ENCODE measurements at regions not wholly inside any gene's neighbourhood (a gene's known extent, or its start where the extent isn't known, plus 50 kb on each side); places are given as distances from the start of the nearest gene placed in this dataset.

DNA sequence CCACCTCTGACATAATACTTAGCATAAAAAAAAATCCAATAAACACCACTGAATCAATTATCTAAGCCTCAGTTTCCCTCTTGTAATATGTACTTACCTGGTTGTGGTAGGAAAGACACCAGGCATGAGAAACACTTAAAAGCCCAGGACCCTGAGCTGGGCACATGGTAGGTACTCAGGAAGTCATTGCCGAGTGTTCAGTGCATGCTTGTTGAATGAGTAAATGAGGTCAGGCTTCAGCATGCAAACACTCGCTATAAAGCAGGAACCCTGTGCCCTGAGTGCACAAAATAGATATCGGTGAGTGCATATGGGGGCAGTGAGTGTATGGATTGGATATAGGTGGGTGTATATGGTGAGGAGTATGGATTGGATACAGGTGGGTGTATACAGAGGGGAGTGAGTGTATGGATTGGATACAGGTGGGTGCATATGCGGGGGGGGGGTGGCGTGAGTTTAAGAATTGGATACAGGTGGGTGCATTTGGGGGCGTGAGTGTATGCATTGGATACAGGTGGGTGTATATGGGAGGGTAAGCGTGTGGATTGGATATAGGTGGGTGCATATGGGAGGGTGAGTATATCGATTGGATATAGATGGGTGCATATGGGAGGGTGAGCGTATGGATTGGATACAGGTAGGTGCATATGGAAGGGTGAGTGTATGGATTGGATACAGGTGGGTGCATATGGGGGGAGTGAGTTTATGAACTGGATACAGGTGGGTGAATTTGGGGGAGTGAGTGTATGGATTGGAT is 194.3 kb upstream of the MSX2 start:
- DNase-seq, result no peak
- Histone ChIP-seq H3K36me3 (ENCODE audit: insufficient read depth in 1 of 2, low read depth in 1 of 2) (no peaks in the 10 kb centered on the region), H3K27ac (no peak overlapping the region), H3K4me1 (no peaks in the 10 kb centered on the region), H3K9me3 (no peaks in the 10 kb centered on the region), H3K27me3 (ENCODE audit: insufficient read depth in 3 of 3, low read length in 2 of 3) (no peaks in the 10 kb centered on the region), H3K4me3 (no peak overlapping the region)
- WGBS, 3 donors, result 84 to 92% (median 86%) methylated on average over 9 of the region's 9 CpGs
- no peak for ATAC-seq
- no peak for TF ChIP-seq CTCF (IDR thresholded peaks at IDR 0.05)
- intact Hi-C loops (cut with DNase I), result no loop called here

DNA sequence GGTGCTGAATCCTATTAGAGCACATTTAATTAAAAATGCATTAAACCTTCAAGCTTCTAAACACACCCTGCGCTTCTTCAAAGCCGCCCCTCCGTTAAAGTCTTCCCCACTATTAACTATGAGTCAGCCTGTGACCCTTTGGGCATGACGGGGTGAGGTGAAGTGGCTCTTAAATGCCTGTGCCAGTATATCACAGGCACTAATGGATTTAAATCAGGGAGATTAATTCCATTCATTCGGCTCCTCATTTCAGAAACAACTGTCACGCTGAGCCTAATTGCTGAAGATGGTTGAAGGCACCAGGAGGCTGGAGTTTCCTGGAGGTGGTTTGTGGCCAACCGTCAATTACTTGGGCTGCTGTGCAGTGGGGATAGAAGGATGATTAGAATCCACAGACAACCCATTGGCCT is 192.6 kb upstream of the MSX2 start:
- 57 to 69% (median 58%) methylated on average over 7 of the region's 7 CpGs for WGBS, 3 donors

DNA sequence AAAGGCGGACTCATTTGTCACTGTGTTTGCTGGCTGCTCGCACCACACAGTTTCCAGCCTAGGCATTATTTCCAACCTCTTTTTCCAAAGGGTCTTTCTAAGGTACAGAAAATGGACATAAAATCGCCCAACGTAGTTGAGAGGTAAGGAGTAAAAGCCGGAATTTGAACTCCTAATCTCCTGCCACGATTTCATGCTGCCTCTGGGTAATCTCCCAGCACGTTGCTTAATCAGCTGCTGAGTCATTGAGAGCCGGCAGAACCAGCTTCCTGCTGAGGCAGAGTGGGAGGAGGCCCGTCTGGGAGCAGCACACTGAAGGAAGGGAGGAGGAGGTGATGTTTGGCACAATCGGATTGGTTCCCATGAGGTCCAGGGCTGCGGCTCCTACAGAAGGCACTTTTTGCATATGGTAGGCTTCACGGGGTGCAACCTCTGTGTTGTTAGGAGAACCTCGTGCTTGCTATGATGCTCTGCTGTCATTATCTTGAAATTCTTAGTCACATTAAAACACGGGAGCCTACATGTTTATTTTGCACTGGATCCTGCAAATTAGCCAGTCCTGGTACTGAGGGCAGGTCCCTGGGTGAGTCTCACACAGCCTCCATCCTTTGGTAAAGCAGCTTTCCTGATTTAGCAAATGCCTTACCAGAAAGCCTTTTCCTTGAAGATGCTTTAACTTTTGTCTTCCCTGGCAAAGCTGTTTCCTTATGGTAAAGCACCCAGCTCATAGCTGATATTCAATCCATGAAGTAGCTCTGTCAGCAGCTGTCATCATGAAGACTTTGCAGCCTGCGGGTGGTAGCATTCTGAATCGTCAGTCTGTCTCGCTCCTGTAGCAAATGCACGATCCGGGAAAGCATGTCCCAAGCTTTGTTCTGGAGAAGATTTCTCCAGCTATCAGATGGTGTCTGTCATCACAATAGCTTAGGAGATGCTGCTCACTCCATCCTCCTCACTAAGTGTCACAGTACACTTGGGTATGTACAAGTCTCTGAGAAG is 191.6 kb upstream of the MSX2 start:
- ATAC-seq, result peak; percentile 57 to 88 (median 77)
- WGBS, 3 donors, result 23 to 31% (median 25%) methylated on average over 19 of the region's 19 CpGs
- no peak overlapping the region for H3K27ac ChIP-seq

More for the DNA sequence above, 192.6 kb upstream of the MSX2 start:
- Histone ChIP-seq H3K4me3 (no peak overlapping the region), H3K36me3 (ENCODE audit: insufficient read depth in 1 of 2, low read depth in 1 of 2) (no peaks in the 10 kb centered on the region), H3K9me3 (no peaks in the 10 kb centered on the region), H3K27ac (no peak overlapping the region), H3K4me1 (no peaks in the 10 kb centered on the region), H3K27me3 (ENCODE audit: insufficient read depth in 3 of 3, low read length in 2 of 3) (no peaks in the 10 kb centered on the region)
- no peak for TF ChIP-seq CTCF (IDR thresholded peaks at IDR 0.05)
- intact Hi-C loops (cut with DNase I), result no loop called here
- no peak for ATAC-seq
- DNase-seq, result no peak

DNA sequence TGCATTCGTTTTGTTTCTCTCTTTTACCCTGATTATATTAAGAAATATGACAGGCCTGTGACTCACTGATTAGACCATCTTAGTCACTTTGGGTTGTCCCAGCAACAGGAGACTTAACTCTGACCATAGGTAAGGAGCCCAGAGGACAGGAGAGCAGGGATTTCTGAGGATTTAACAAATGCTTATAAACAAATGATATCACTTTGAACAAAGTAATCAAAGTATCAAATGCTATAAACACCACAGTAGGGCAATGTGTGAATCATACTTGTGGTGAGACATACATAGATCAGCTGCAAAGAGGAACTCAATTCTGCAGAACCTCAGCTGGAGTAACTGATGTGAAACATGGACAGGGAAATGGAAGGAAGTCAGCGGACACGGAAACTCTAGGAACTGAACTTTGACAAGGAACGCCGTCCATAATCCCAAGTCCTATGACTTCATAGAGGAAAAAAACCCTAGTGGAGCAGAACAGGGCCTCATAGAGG is 190.6 kb upstream of the MSX2 start:
- Histone ChIP-seq H3K9me3 (no peaks in the 10 kb centered on the region), H3K4me1 (no peaks in the 10 kb centered on the region), H3K27ac (no peak overlapping the region), H3K4me3 (no peak overlapping the region), H3K27me3 (ENCODE audit: insufficient read depth in 3 of 3, low read length in 2 of 3) (no peaks in the 10 kb centered on the region), H3K36me3 (ENCODE audit: insufficient read depth in 1 of 2, low read depth in 1 of 2) (no peaks in the 10 kb centered on the region)
- intact Hi-C loops (cut with DNase I), result no loop called here
- ATAC-seq (no peak), DNase-seq (no peak)
- TF ChIP-seq CTCF (IDR thresholded peaks at IDR 0.05), result no peak
- 64 to 72% (median 65%) methylated on average over 5 of the region's 5 CpGs for WGBS, 3 donors

More for the DNA sequence above, 191.6 kb upstream of the MSX2 start:
- no peaks in the 10 kb centered on the region for H3K4me1 ChIP-seq
- no peaks in the 10 kb centered on the region for H3K9me3 ChIP-seq
- H3K27me3 ChIP-seq (ENCODE audit: insufficient read depth in 3 of 3, low read length in 2 of 3), result no peaks in the 10 kb centered on the region
- intact Hi-C loops (cut with DNase I), result no loop called here
- peak; percentile 73 to 83 for DNase-seq
- H3K4me3 ChIP-seq, result no peak overlapping the region
- H3K36me3 ChIP-seq (ENCODE audit: insufficient read depth in 1 of 2, low read depth in 1 of 2), result no peaks in the 10 kb centered on the region
- no peak for TF ChIP-seq CTCF (IDR thresholded peaks at IDR 0.05)

All from psoas muscle (tissue), 7 donors.